MM.1S (cell line): ENCODE measurements at regions not wholly inside any gene's neighbourhood (a gene's known extent, or its start where the extent isn't known, plus 50 kb on each side); places are given as distances from the start of the nearest gene placed in this dataset.

Experiments used
- CTCF ChIP-seq: fragments of 300-600 bp; sonication (generic); IDR thresholded peaks from 2 replicates; pipeline ENCODE4 v1.5.1; 2016; ENCODE audit warnings: antibody characterized with exemption, low read length, mixed read lengths
- EZH2 ChIP-seq: fragments of 300-600 bp; sonication (generic); optimal IDR thresholded peaks from 2 replicates; pipeline ENCODE3; 2017; ENCODE audit warnings: low read depth, mild to moderate bottlenecking, antibody characterized with exemption, low read length, mixed read lengths
- EZH2phosphoT487 ChIP-seq: fragments of 300-600 bp; sonication (generic); IDR thresholded peaks from 2 replicates; pipeline ENCODE4 v1.6.1; 2018; ENCODE audit warnings: antibody characterized with exemption, low read length

- TF ChIP-seq CTCF (no peak), EZH2 (no peak), EZH2phosphoT487 (no peak)
Measured at GRCh38 chr14:71606064-71606463, 326.2 kb upstream of the RGS6 start.
